GM12892 (cell line): ENCODE measurements at regions not wholly inside any gene's neighbourhood (a gene's known extent, or its start where the extent isn't known, plus 50 kb on each side); places are given as distances from the start of the nearest gene placed in this dataset.

ENCODE experiments used
- DNase-seq: peaks from one replicate; pipeline ENCODE4 v3.0.0; 2011; ENCODE audit not compliant: insufficient read length
- FAIRE-seq: peaks from 2 replicates; lab custom pipeline; 2011; peaks lifted over from hg19 to GRCh38; lab: Jason Lieb, UNC
- POLR2A ChIP-seq: IDR thresholded peaks from 2 replicates; pipeline ENCODE4 v1.6.1; 2011; ENCODE audit warnings: low read depth, low read length, control low read depth
- POLR2AphosphoS5 ChIP-seq: IDR thresholded peaks from 2 replicates; pipeline ENCODE4 v1.6.1; 2011; ENCODE audit warnings: low read depth, low read length, control low read depth
- TAF1 ChIP-seq: IDR thresholded peaks from 2 replicates; pipeline ENCODE4 v1.6.1; 2011; ENCODE audit warnings: low read depth, mild to moderate bottlenecking, control low read depth, low read length, borderline replicate concordance

- no peak for FAIRE-seq
- no peak for DNase-seq
- no peak for TF ChIP-seq TAF1
- TF ChIP-seq POLR2AphosphoS5 = no peak
- TF ChIP-seq POLR2A = no peak
Measured at GRCh38 chr15:77804210-77804609, 171.5 kb upstream of the LINGO1 start.

DNA sequence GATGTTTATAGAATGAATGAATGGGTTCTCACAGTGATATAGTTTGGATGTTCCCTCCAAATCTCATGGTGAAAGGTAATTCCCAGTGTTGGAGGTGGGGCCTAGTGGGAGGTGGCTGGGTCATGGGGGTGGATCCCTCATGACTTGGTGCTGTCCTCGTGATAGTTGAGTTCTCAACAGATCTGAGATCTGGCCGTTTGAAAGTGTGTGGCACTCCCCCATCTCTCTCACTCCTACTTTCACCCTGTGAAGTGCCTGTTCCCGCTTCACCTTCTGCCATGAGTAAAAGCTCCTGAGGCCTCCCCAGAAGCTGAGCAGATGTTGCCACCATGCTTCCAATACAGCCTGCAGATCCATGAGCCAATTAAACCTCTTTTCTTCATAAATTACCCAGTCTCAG, 170.8 kb upstream of the LINGO1 start:
- TF ChIP-seq POLR2AphosphoS5 (no peak), TAF1 (no peak), POLR2A (no peak)
- no peak for FAIRE-seq

GRCh38 chr15:77800305-77800704, 167.6 kb upstream of the LINGO1 start:
- TF ChIP-seq POLR2A (no peak), TAF1 (no peak), POLR2AphosphoS5 (no peak)
- DNase-seq (no peak), FAIRE-seq (no peak)

More for the DNA sequence above, 170.8 kb upstream of the LINGO1 start:
- DNase-seq = no peak

DNA sequence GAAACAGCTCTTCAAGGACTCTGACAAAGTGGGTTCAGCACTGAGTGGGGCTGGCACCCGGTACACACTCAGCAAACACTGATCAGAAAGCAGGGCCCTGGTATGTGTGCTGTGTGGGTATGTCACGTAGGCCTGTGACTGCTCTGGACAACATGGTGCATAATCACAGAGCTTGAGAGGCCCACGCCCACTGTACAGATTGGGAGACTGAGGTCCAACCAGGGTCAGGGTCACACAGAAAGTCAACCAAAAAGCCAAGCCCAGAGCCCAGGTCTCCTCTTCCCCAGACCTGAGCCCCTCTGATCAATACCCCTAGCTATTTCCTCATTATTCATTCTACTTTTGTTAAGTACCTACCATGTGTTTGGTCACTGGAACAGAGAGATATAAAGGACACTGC, 166.1 kb upstream of the LINGO1 start:
- DNase-seq = no peak
- no peak for FAIRE-seq
- TF ChIP-seq TAF1 (no peak), POLR2AphosphoS5 (no peak), POLR2A (no peak)

DNA sequence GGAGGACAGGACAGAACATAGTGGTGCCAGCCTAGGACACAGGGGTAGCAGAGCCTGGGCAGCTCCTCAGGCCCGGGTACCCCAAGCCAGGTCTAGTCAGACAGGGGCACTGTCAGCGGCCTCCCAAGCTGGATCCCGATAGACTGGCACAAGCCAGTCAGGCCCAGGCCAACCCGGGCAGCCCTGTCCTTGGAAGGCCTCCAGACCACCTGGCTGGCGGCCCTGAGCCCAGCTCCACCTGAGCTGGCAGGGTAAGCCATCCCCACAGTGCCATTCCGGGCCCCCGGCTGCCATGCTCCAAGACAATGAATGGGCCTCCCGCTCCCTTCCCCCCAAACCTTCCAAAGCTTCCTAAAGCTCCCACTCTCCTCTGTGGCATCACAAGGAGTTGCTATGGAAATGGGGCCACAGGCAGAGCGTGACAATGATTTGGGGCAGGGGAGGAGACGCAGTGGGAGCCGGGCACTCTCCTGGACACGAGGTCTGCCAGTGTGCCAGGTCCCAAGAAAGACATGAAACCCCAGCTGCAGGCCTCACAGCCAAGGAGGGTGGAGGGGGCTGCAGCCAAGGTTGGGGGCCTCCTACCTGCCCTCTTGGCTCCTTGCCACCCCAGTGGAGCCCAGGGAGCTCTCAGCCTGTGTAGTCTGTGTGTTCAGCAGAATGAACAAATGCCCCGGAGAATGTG, 165.6 kb upstream of the LINGO1 start:
- FAIRE-seq = no peak
- DNase-seq = no peak
- TF ChIP-seq POLR2A = no peak
- no peak for TF ChIP-seq POLR2AphosphoS5
- no peak for TF ChIP-seq TAF1

DNA sequence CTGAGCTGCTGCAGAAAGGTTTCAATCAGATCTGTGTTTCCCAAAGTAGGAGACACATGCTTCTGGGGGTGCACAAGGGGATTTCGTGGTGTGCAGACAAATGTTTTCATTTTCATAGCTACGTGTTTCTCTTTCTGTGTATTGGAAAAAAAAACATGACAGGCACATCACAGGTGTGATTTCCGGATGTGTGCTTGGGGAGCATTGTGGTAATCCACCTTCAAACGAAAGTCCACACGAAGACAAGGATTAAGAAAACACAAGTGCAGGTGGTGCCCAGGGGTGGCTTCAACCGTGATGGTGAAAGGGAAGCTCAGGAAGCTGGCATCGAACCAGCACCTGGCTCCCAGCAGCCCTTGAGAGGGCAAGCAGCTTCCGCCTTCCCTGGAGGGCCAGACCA, 164.6 kb upstream of the LINGO1 start:
- FAIRE-seq (no peak), DNase-seq (no peak)
- no peak for TF ChIP-seq POLR2AphosphoS5
- no peak for TF ChIP-seq TAF1
- no peak for TF ChIP-seq POLR2A

DNA sequence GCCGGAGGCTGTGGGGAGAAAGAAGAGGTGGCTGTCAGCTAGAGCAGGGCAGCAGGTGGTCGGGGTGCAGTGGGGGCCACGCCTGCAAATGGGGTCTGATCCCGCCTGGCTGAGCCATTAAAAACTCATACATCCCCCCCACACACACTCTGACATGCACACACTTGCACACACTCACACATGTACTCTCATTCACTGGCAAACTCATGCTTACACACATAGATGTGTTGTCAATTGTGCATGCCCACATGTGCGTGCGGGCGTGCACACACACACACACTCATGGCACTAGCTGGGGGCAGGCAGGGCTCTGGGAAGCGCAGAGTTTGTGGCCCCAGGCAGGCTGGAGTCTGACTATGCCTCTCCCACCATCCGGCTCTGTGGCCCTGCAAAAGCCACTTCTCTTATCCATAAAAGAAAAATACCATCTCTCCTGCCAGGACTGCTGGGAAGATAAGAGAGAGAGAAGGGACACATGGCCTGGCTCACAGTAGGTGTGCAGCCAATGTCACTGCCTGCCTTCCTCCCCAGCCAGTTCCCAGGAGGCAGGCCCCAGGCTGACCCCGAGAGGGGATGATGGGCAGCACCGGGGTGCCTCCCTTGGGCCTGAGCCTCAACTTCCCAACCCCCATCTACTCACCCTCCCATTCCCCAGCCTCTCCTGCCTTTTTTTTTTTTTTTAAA, 163.5 kb upstream of the LINGO1 start:
- TF ChIP-seq TAF1 (no peak), POLR2AphosphoS5 (no peak), POLR2A (no peak)
- no peak for FAIRE-seq
- no peak for DNase-seq

DNA sequence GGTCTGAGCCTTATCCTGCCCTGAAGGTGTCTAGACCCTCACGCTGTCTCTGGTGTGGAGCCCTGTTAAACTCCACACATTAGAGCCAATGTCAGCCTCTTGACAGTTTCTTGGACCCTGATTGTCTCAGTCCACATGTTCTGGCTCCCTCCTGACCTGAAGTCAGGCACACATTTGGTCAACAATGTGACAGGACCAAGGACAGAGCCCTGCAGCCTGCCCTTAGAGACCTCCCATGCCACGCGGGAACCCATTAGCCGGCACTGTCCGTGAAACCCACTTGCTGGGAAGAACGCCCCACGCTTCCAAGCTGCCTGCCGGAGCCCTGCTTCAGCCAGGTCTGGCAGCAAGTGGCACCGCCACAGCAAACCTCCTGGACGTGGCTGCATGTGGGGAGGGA, 162.7 kb upstream of the LINGO1 start:
- FAIRE-seq (no peak), DNase-seq (no peak)
- TF ChIP-seq POLR2AphosphoS5 (no peak), POLR2A (no peak), TAF1 (no peak)

GRCh38 chr15:77791941-77792340, 159.2 kb upstream of the LINGO1 start:
- no peak for TF ChIP-seq POLR2A
- TF ChIP-seq TAF1 = no peak
- no peak for TF ChIP-seq POLR2AphosphoS5
- DNase-seq (no peak), FAIRE-seq (no peak)

DNA sequence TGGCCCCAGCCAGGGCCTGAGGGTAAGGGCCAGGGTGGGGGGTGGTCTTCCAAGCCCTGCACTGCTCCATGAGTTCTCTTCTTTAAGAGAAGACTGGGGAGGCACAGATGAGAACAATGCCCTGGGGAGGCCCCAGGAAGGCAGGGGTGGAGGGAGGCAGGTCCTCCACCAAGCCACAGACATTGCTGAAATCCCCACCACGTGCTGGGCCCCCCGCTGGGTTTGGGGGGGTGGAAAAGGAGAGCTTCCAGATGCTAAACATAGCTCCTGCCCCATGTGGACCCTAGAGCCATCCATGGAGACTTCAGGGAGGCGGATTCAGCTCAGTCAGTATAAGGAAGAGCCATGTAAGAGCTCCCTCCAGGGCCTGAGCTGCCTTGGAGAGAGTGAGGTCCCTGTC, 157.8 kb upstream of the LINGO1 start:
- DNase-seq (no peak), FAIRE-seq (no peak)
- TF ChIP-seq POLR2A (no peak), POLR2AphosphoS5 (no peak), TAF1 (no peak)

- FAIRE-seq (no peak), DNase-seq (no peak)
- TF ChIP-seq POLR2A (no peak), POLR2AphosphoS5 (no peak), TAF1 (no peak)
Measured at GRCh38 chr15:77786956-77787355, 154.2 kb upstream of the LINGO1 start.
